Muscle of leg (tissue), 3 donors: ENCODE measurements at regions not wholly inside any gene's neighbourhood (a gene's known extent, or its start where the extent isn't known, plus 50 kb on each side); places are given as distances from the start of the nearest gene placed in this dataset.
A peak's percentile ranks its signal among the peaks of the same experiment; 100 is the strongest.
"Not testable (repeated sequence)": the region's sequence is repeated elsewhere in the genome, so short reads cannot be mapped to it uniquely, and the experiment has no call there.

Experiments used
- DNase-seq: peaks from one replicate; pipeline ENCODE4 v3.0.0; 2013
- H3K27ac ChIP-seq: one replicate; pipeline ENCODE4 v1.5.1; 2013; ENCODE audit warnings: mild to moderate bottlenecking, low read length, control low read depth
- H3K27me3 ChIP-seq: one replicate; pipeline ENCODE4 v1.6.1; 2013; ENCODE audit warnings: low read length; ENCODE audit not compliant: control insufficient read depth, insufficient read depth
- H3K36me3 ChIP-seq: one replicate; pipeline ENCODE4 v1.6.1; 2013; ENCODE audit warnings: low read length; ENCODE audit not compliant: control insufficient read depth, insufficient read depth
- H3K4me1 ChIP-seq: one replicate; pipeline ENCODE4 v1.6.1; 2013; ENCODE audit warnings: low read length; ENCODE audit not compliant: control insufficient read depth, insufficient read depth
- H3K4me3 ChIP-seq: one replicate; pipeline ENCODE4 v1.5.1; 2013; ENCODE audit warnings: low read length, control low read depth
- H3K9me3 ChIP-seq: replicated peaks from 2 replicates; pipeline ENCODE4 v1.6.1; 2013; ENCODE audit warnings: low read depth, low read length; ENCODE audit not compliant: control insufficient read depth
- WGBS: methylation state at CpG from one replicate; pipeline ENCODE4 v1.1.5; 2013; ENCODE audit warnings: missing lambda C conversion rate; ENCODE audit not compliant: insufficient coverage; 5-methylcytosine and 5-hydroxymethylcytosine counted together

- Histone ChIP-seq H3K4me3 (no peak overlapping the region), H3K27ac (no peak overlapping the region), H3K4me1 (no peaks in the 10 kb centered on the region), H3K9me3 (no peaks in the 10 kb centered on the region), H3K36me3 (no peaks in the 10 kb centered on the region), H3K27me3 (no peaks in the 10 kb centered on the region)
- whole genome bisulfite sequencing = 50% methylated on average over 1 of the region's 6 CpGs
- DNase-seq = no peak
These were observed 319.5 kb upstream of the SOX9 start for GRCh38 chr17:71801301-71801700.

GRCh38 chr17:71802663-71803062 lies 318.2 kb upstream of the SOX9 start:
- WGBS = 69% methylated on average over 2 of the region's 3 CpGs

GRCh38 chr17:71803656-71804284 lies 317.1 kb upstream of the SOX9 start:
- WGBS = no CpG with 5 or more reads among the region's 1 CpG
- H3K36me3 ChIP-seq = no peaks in the 10 kb centered on the region
- no peak overlapping the region for H3K27ac ChIP-seq
- no peaks in the 10 kb centered on the region for H3K27me3 ChIP-seq
- no peaks in the 10 kb centered on the region for H3K9me3 ChIP-seq
- no peak for DNase-seq
- H3K4me1 ChIP-seq = no peaks in the 10 kb centered on the region
- no peak overlapping the region for H3K4me3 ChIP-seq

More at GRCh38 chr17:71802663-71803062, 318.2 kb upstream of the SOX9 start:
- Histone ChIP-seq H3K27me3 (no peaks in the 10 kb centered on the region), H3K4me1 (no peaks in the 10 kb centered on the region), H3K36me3 (no peaks in the 10 kb centered on the region), H3K4me3 (no peak overlapping the region), H3K27ac (no peak overlapping the region), H3K9me3 (no peaks in the 10 kb centered on the region)
- DNase-seq = no peak

GRCh38 chr17:71809537-71809936 lies 311.3 kb upstream of the SOX9 start:
- no peak overlapping the region for H3K27ac ChIP-seq

GRCh38 chr17:71813861-71814260 lies 307.0 kb upstream of the SOX9 start:
- not testable (repeated sequence) for H3K27me3 ChIP-seq, H3K9me3 ChIP-seq, H3K4me1 ChIP-seq, H3K36me3 ChIP-seq, DNase-seq, H3K4me3 ChIP-seq, H3K27ac ChIP-seq

More at GRCh38 chr17:71809537-71809936, 311.3 kb upstream of the SOX9 start:
- Histone ChIP-seq H3K36me3 (no peaks in the 10 kb centered on the region), H3K4me3 (no peak overlapping the region), H3K4me1 (no peaks in the 10 kb centered on the region), H3K27me3 (no peaks in the 10 kb centered on the region), H3K9me3 (no peaks in the 10 kb centered on the region)
- no peak for DNase-seq

GRCh38 chr17:71821511-71821910 lies 299.3 kb upstream of the SOX9 start:
- Histone ChIP-seq H3K27ac (no peak overlapping the region), H3K27me3 (no peaks in the 10 kb centered on the region), H3K4me1 (no peaks in the 10 kb centered on the region), H3K9me3 (no peaks in the 10 kb centered on the region), H3K4me3 (no peak overlapping the region), H3K36me3 (no peaks in the 10 kb centered on the region)
- WGBS = 100% methylated on average over 2 of the region's 4 CpGs
- DNase-seq = no peak

GRCh38 chr17:71824671-71825070 lies 296.1 kb upstream of the SOX9 start:
- WGBS = 27% methylated on average over 1 of the region's 4 CpGs
- H3K9me3 ChIP-seq = no peaks in the 10 kb centered on the region
- DNase-seq = no peak
- H3K36me3 ChIP-seq = no peaks in the 10 kb centered on the region
- no peak overlapping the region for H3K4me3 ChIP-seq
- no peaks in the 10 kb centered on the region for H3K4me1 ChIP-seq
- H3K27me3 ChIP-seq = no peaks in the 10 kb centered on the region
- H3K27ac ChIP-seq = no peak overlapping the region

GRCh38 chr17:71825687-71826086 lies 295.1 kb upstream of the SOX9 start:
- Histone ChIP-seq H3K27me3 (no peaks in the 10 kb centered on the region), H3K9me3 (no peaks in the 10 kb centered on the region), H3K36me3 (no peaks in the 10 kb centered on the region), H3K4me3 (no peak overlapping the region), H3K27ac (no peak overlapping the region), H3K4me1 (no peaks in the 10 kb centered on the region)
- whole genome bisulfite sequencing = 0% methylated on average over 1 of the region's 4 CpGs
- DNase-seq = no peak

GRCh38 chr17:71828182-71828596 lies 292.6 kb upstream of the SOX9 start:
- Histone ChIP-seq H3K36me3 (no peaks in the 10 kb centered on the region), H3K4me1 (no peaks in the 10 kb centered on the region), H3K27ac (no peak overlapping the region), H3K9me3 (no peaks in the 10 kb centered on the region), H3K27me3 (peaks cover 5% of the 10 kb centered on the region), H3K4me3 (no peak overlapping the region)
- DNase-seq = peak; percentile 43
- WGBS = 10% methylated on average over 3 of the region's 5 CpGs

GRCh38 chr17:71830866-71831265 lies 290.0 kb upstream of the SOX9 start:
- H3K27ac ChIP-seq = no peak overlapping the region
- no peaks in the 10 kb centered on the region for H3K36me3 ChIP-seq
- H3K4me1 ChIP-seq = no peaks in the 10 kb centered on the region
- H3K27me3 ChIP-seq = peaks cover 5% of the 10 kb centered on the region
- no peaks in the 10 kb centered on the region for H3K9me3 ChIP-seq
- 0% methylated on average over 2 of the region's 7 CpGs for WGBS
- DNase-seq = no peak
- no peak overlapping the region for H3K4me3 ChIP-seq

GRCh38 chr17:71842986-71843385 lies 277.8 kb upstream of the SOX9 start:
- H3K27me3 ChIP-seq = no peaks in the 10 kb centered on the region
- H3K4me1 ChIP-seq = no peaks in the 10 kb centered on the region
- no peak overlapping the region for H3K27ac ChIP-seq
- peaks cover 6% of the 10 kb centered on the region for H3K9me3 ChIP-seq
- no peaks in the 10 kb centered on the region for H3K36me3 ChIP-seq
- no peak for DNase-seq
- 54% methylated on average over 3 of the region's 3 CpGs for WGBS
- H3K4me3 ChIP-seq = no peak overlapping the region
